Lower lobe of right lung (tissue), 2 donors: ENCODE measurements at regions not wholly inside any gene's neighbourhood (a gene's known extent, or its start where the extent isn't known, plus 50 kb on each side); places are given as distances from the start of the nearest gene placed in this dataset.
A peak's percentile ranks its signal among the peaks of the same experiment; 100 is the strongest.

Experiments used
- ATAC-seq, 2 donors: fragments of 200-7000 bp; cut with Tn5 transposase; one replicate each; pipeline ENCODE4 v1.9.1; 2020 to 2022; ENCODE audit warnings: mild to moderate bottlenecking in 2 of 2, moderate library complexity in 2 of 2
- DNase-seq: peaks from one replicate; pipeline ENCODE4 v3.0.0-alpha.2; 2020
- H3K27ac ChIP-seq: fragments of 200-600 bp; one replicate; pipeline ENCODE4 v1.8.0; 2022
- H3K27me3 ChIP-seq: fragments of 200-600 bp; one replicate; pipeline ENCODE4 v1.8.0; 2022; ENCODE audit warnings: low read depth
- H3K36me3 ChIP-seq: fragments of 200-600 bp; one replicate; pipeline ENCODE4 v1.8.0; 2022; ENCODE audit warnings: mild to moderate bottlenecking
- H3K4me1 ChIP-seq: fragments of 200-600 bp; one replicate; pipeline ENCODE4 v1.8.0; 2022
- H3K4me3 ChIP-seq: fragments of 200-600 bp; one replicate; pipeline ENCODE4 v1.8.0; 2022; ENCODE audit warnings: mild to moderate bottlenecking
- H3K9me3 ChIP-seq: fragments of 200-600 bp; one replicate; pipeline ENCODE4 v1.8.0; 2022
- intact Hi-C: fragments of 100-400 bp; cut with DNase I; formaldehyde crosslinking; loops from one replicate; pipeline ENCODE4 v1.11.0; 2022
- TF ChIP-seq, protein P1 (sequence below): fragments of 200-600 bp; IDR thresholded peaks from one replicate; pipeline ENCODE4 v1.8.0; 2022; ENCODE audit warnings: antibody characterized with exemption, mild to moderate bottlenecking
- donor health status: DM: no; HTN: yes; CAD: no; lungs with severe emphysema.

DNA sequence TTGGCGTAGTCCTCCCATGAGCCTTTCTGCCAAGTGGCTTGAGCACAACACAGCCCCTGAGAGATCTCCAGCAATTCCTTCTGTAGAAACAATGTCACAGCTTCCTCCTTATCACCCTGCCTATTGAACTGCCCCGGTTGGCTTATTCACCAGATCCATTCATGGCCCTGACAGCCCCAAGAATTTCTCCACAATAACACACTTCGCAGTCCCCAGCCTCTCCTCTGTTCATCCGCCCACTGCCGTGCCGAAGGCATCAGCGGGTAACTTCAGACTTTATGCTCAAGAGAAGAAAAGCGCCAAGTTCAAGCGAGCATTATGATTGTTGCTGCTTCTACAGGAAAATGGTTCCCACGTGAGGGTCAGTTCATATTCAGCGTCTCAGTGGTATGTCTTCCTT is 403.9 kb downstream of the VPS13C start:
- H3K9me3 ChIP-seq = no peaks in the 10 kb centered on the region
- TF ChIP-seq, protein P1, sequence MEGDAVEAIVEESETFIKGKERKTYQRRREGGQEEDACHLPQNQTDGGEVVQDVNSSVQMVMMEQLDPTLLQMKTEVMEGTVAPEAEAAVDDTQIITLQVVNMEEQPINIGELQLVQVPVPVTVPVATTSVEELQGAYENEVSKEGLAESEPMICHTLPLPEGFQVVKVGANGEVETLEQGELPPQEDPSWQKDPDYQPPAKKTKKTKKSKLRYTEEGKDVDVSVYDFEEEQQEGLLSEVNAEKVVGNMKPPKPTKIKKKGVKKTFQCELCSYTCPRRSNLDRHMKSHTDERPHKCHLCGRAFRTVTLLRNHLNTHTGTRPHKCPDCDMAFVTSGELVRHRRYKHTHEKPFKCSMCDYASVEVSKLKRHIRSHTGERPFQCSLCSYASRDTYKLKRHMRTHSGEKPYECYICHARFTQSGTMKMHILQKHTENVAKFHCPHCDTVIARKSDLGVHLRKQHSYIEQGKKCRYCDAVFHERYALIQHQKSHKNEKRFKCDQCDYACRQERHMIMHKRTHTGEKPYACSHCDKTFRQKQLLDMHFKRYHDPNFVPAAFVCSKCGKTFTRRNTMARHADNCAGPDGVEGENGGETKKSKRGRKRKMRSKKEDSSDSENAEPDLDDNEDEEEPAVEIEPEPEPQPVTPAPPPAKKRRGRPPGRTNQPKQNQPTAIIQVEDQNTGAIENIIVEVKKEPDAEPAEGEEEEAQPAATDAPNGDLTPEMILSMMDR = no peak
- H3K36me3 ChIP-seq = no peaks in the 10 kb centered on the region
- intact Hi-C loops = no loop called here
- H3K27me3 ChIP-seq = no peaks in the 10 kb centered on the region
- no peaks in the 10 kb centered on the region for H3K4me1 ChIP-seq
- DNase-seq (no peak), ATAC-seq (no peak)
- no peak overlapping the region for H3K27ac ChIP-seq
- no peak overlapping the region for H3K4me3 ChIP-seq

DNA sequence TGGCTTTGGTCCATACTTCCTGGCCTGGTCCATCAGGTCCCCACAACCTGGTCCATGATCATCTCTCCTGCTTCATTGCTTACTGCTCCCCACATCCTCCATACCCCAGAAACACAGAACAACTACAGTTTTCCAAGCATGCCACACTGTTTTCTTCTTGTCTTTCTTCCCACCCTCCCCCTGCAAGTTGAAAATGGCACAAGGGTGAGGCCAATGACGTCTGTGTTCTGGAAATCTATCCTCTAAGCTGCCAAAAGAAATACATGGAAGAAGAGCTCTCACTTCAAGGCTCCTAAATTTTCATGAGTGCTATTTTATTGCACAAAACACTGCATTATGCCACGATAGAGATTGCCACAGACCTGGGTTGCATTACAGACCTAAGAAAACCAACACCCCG is 404.4 kb downstream of the VPS13C start:
- ATAC-seq (no peak), DNase-seq (no peak)
- Histone ChIP-seq H3K9me3 (no peaks in the 10 kb centered on the region), H3K27me3 (no peaks in the 10 kb centered on the region), H3K4me3 (no peak overlapping the region), H3K4me1 (no peaks in the 10 kb centered on the region), H3K27ac (no peak overlapping the region), H3K36me3 (no peaks in the 10 kb centered on the region)
- intact Hi-C loops = no loop called here
- TF ChIP-seq, protein P1 = no peak

DNA sequence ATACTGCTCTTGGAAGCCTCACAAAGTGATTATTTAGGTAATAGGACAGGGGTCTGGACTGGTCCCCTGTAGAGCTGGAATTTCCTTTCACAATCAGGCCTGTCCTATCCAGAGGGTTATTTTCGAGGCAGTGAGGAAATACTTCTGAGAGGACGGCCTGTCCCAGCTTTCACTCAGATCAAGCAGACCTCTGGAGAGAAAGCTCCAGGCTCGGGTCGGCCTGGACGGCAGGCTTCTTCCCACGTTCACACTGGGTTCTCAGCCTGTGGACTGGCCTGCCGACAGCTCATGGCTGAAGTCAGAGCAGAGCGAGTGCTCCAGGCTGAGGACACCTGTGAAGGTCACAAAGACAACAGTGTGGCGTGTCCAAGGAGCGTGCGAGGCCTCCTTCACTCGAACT is 405.3 kb downstream of the VPS13C start:
- Histone ChIP-seq H3K9me3 (no peaks in the 10 kb centered on the region), H3K27ac (no peak overlapping the region), H3K4me3 (no peak overlapping the region), H3K27me3 (no peaks in the 10 kb centered on the region), H3K36me3 (no peaks in the 10 kb centered on the region), H3K4me1 (no peaks in the 10 kb centered on the region)
- intact Hi-C loops = no loop called here
- ATAC-seq = peak in 1 of 2 donors; percentile 55
- TF ChIP-seq, protein P1 = no peak
- no peak for DNase-seq

DNA sequence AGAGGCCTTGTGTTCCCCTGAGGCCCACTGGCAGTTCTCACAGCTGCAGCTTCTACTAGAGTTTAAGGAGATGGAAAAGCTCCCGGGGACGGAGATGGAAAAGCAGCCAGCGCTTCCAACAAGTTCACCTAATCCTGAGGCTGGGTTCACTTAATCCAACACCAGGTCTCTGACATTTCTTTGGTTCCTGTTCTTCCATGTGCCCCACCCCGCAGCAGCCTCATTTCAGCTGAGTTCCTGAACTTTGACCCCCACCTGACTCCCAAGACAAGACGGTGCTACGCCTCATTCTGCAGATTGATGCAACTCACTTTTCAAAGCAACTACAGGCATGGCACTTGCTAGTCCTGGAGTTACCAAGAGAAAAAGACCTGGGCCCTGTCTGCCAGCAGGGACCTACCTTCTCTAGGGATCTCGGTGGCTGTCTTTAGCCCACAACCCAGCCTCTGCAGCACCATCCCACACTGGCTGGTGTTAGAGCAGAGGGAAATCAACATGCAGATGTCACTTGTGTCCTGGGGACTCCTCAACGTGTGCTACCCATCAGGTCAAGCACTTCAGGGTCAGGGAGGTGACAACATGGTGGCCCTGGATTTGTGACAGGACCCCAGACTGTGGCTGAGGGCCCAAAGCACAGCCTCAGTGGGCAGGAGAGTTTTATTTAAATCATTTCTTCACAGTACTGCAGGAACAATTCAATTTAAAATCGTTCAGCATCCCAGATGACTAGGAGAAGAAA is 406.1 kb downstream of the VPS13C start:
- H3K27ac ChIP-seq = no peak overlapping the region
- H3K4me3 ChIP-seq = no peak overlapping the region
- no peaks in the 10 kb centered on the region for H3K4me1 ChIP-seq
- no peaks in the 10 kb centered on the region for H3K27me3 ChIP-seq
- ATAC-seq (no peak), DNase-seq (no peak)
- no peaks in the 10 kb centered on the region for H3K9me3 ChIP-seq
- H3K36me3 ChIP-seq = no peaks in the 10 kb centered on the region
- intact Hi-C loops = no loop called here
- TF ChIP-seq, protein P1 = no peak

DNA sequence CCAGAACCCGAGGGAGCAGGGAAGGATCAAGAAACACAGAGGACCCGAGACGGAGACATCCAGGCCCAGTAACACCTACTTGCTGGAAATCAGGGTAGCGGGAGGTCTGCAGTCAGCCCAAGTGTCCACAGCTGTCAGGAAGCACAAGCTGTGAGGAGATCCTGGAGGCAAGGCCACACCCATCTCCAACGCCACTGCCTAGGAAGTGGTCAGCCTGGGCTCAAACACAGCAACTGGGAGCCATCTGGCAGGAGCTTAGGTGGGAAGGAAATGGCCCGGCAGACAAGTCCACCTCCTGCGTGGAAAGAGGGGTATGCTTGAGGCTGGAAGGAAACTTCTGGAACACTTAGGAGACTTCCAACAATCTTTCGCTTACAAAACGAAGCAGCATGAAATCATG is 407.1 kb downstream of the VPS13C start:
- Histone ChIP-seq H3K27ac (no peak overlapping the region), H3K36me3 (no peaks in the 10 kb centered on the region), H3K4me1 (no peaks in the 10 kb centered on the region), H3K9me3 (no peaks in the 10 kb centered on the region), H3K4me3 (no peak overlapping the region), H3K27me3 (no peaks in the 10 kb centered on the region)
- TF ChIP-seq, protein P1 = no peak
- intact Hi-C loops = no loop called here
- ATAC-seq (peak in 1 of 2 donors; percentile 60), DNase-seq (no peak)
